Superior temporal gyrus (tissue), 1 donor: ENCODE measurements at regions not wholly inside any gene's neighbourhood (a gene's known extent, or its start where the extent isn't known, plus 50 kb on each side); places are given as distances from the start of the nearest gene placed in this dataset.
"Not testable (repeated sequence)": the region's sequence is repeated elsewhere in the genome, so short reads cannot be mapped to it uniquely, and the experiment has no call there.

Experiments
- DNase-seq: peaks from one replicate; pipeline ENCODE4 v3.0.0-alpha.2; 2016; ENCODE audit errors: extremely low spot score

- DNase-seq: no peak
Observed at GRCh38 chr5:109989994-109990722, 300.4 kb downstream of the MAN2A1 start.

- DNase-seq: no peak
Observed at GRCh38 chr5:109990723-109991359, 301.1 kb downstream of the MAN2A1 start.

DNA sequence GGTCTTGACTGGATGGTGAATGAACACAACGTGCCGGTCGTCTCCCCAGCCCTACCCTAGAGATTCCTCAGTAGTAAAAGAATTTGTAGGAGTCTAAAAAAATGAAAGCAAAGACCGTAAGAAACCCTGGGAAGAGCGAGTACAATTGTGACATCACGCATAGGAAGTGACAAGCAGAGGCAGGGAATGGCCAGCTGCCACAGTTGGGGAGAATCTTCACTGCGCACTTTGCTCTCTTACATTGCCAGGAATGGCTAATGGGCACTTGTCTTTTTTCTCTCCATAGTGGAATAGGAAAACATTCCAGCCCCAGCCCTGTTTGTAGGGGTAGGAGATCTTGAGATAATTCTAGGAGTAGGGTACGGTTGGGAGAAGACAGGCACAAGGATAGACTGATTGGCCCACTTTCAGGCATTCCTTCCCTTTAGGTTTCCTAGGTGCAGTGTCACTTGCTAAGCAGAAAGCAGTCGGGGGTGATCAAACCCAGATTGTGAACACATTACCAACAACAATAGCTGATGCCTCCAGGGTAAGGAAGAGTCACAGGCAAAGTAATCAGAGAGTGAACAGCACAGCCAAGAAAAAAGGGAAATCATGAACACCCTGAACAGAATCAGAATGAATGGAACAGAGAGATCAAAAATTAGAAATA is 302.7 kb downstream of the MAN2A1 start:
- DNase-seq: no peak

DNA sequence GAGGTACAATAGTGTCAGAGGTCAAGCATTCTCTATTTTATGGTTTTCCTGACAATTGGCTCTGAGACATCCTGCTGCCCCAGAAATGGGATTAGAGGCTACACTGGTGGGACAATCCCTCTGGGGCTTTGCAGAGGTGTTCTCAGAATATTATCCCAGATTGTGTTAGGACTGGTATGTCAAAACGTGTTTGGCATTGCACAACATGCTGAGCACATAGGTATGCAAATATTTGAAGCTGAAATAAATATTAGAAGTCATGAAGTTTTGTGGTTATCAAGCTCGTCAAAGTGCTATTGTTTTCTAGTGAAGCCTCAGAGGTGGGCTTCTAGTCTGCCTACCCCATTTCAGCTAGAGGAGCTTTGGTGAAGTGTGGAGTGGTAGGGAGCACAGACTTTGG is 304.4 kb downstream of the MAN2A1 start:
- DNase-seq: no peak

DNA sequence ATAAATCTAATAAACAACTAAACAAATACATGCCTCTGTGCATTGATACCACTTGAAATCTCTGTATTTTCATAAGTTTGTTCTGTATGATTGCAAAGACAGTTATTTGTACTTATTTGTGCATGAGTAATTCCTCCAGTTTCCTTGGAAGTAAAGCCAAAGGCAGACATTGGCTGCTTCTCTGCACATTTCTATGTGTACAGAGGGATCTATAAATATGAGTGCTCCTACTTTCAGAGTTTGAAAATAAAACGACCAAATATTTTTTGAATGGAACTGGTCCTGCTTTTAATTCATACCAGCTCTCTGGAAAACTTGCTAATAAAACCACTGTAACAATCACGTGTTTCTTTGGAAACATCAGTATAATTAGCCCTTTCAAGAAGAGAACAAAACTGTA is 306.5 kb downstream of the MAN2A1 start:
- no peak for DNase-seq

GRCh38 chr5:109997161-109997560 is 307.4 kb downstream of the MAN2A1 start:
- no peak for DNase-seq

DNA sequence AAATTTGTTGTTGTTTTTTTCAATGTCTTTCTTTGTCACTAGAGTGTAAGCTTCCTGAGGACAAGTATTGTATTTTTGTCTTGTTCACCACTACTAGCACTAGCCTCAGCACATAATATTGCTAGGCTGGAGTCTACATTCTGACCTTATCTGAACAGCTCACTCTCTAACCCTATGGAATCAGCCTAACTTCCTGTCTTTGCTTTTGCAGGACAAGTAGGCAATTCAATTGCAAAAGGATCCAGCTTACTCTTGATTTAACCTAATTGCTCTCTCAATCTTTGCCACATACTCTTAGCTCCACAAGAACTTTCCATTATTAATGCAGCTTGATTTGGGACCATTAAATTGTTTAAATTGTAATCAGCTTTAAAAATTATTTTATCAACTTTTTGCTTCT is 308.5 kb downstream of the MAN2A1 start:
- no peak for DNase-seq

GRCh38 chr5:109998726-109999125 is 309.0 kb downstream of the MAN2A1 start:
- no peak for DNase-seq

GRCh38 chr5:110001648-110002047 is 311.9 kb downstream of the MAN2A1 start:
- no peak for DNase-seq

- DNase-seq: no peak
Observed at GRCh38 chr5:110002652-110003051, 312.9 kb downstream of the MAN2A1 start.

DNA sequence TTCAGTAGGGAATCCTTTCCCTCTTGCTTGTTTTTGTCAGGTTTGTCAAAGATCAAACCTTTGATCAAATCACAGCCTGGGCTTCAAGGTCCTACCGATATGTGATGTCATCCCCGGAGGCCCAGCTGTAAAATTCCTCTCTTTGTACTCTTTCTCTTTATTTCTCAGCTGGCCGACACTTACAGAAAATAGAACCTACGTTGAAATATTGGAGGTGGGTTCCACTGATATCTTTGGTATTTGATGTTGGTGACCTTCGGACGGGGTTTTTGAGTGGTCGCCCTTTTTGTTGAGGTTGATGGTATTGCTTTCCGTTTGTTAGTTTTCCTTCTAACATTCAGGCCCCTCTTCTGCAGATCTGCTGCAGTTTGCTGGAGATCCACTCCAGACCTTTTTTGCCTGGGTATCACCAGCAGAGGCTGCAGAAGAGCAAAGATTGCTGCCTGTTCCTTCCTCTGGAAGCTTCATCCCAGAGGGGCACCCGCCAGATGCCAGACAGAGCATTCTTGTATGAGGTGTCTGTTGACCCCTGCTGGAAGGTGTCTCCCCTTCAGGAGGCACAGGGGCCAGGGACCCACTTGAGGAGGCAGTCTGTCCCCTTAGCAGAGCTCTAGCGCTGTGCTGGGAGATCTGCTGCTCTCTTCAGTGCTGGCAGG is 316.3 kb downstream of the MAN2A1 start:
- not testable (repeated sequence) for DNase-seq

DNA sequence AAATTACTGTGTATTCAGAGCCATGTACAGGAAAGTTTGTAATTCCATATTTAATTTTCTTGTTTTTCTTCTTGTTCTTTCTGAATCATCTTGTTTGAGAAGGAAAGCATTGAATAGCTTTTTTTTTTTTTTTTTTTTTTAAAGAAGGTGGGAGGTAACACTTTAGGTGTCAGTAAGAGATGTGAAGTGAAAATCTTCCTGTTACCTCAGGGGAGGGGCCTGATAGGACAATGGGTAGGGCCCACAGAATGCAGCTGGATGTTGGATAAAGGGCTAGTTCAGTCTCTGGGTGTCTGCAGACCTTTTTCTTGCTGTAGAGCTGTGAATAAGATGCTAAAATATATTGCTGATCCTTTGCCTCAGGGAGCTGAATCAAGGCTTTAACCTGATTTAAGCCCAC is 317.4 kb downstream of the MAN2A1 start:
- DNase-seq: no peak

DNA sequence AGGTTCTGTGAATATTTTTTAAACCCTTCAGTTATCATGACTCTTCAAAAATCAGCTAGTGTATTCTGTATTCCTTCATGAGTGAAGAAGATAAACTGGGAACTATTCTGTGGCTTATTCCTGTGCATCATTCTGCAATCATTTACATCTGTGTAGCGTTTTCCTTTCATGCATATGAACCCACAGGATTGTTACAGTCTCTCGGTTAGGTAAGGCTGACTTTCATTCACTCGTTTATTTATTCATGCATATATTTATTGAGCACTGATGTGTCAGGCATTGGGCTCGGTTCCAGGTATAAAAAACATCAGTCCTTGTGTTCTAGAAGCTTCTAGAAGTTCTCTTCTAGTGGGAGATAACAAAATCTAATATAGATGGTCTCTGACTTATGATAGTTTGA is 318.4 kb downstream of the MAN2A1 start:
- DNase-seq: no peak

DNA sequence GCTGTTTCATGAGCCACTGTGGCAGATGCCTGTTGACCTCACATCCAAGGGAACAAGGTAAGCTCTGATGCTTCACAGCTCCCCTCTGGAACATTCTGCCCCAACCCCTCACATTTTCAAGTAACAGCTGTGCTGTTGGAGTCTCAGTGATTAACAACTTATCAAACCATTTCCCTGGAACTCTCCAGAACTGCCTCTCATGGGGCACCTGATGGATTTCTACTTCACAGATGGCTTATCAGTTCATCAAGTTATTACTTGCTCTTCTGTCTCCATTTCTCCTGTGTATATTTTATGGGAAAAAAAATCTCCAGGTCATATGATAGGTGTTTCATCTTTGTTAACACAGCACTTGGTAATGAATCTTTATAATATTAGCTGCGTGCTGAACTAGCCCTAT is 322.4 kb downstream of the MAN2A1 start:
- DNase-seq: no peak

- no peak for DNase-seq
Observed at GRCh38 chr5:110013017-110013416, 323.3 kb downstream of the MAN2A1 start.

GRCh38 chr5:110017854-110018253 is 328.1 kb downstream of the MAN2A1 start:
- no peak for DNase-seq

GRCh38 chr5:110018509-110018908 is 328.8 kb downstream of the MAN2A1 start:
- DNase-seq: no peak

- no peak for DNase-seq
Observed at GRCh38 chr5:110019119-110019518, 329.4 kb downstream of the MAN2A1 start.

DNA sequence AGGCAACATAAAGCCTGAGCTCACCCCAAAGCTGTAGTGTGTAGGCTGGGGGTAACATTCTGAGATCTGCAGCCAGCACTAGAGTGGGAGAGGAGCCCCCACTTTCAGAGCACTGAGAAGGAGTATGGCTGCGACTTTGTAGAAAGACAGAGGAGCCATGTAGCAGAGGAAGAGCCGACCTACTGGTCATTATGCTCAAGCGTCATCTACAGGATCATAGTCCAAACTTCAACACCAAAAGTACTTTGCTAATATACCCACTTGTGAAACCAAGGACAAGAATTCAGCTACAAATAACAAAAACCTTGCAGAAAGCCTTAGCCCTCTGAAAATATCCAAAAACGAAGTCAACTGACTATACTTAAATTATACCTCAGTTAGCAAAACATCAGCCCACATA is 330.1 kb downstream of the MAN2A1 start:
- DNase-seq: no peak

GRCh38 chr5:110021251-110021650 is 331.5 kb downstream of the MAN2A1 start:
- DNase-seq: no peak

- no peak for DNase-seq
Observed at GRCh38 chr5:110025160-110025559, 335.4 kb downstream of the MAN2A1 start.

DNA sequence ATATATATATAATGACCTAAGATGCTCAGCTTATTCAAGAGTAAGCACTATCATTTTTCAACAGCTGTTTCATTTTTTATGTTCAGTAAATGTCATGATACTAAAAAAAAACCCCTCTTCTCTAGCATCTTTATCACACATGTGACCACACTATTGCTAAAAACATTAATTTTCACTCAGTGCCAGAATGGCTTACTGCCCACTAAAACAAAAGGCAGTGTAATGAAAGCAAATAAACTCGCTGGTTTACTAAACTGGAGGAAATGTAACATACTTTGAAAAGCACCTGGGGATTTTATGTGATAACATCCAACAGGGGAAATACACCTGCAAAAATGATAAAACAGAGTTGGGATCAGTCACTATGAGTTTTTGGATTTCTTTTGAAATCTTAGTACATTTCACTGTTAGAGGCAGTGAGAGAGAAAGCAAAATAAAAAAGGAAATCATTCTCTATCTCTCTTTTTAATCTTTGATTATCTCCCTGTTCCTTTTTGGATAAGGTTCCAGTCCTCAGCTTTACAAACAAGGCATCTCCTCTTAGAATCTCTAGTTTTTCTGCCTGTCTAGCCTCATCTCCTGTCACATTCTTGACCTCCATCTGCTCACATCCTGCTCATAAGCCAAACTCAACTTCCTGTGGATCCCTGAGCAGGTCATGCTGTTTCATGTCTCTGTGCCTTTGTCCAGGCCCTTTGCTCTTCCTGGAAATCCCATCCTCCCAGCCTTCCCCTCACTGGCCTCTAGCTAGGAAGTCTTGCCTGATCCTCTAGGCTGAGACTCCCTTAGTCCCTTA is 338.0 kb downstream of the MAN2A1 start:
- no peak for DNase-seq
